Ovary (tissue), 7 donors: ENCODE measurements at regions not wholly inside any gene's neighbourhood (a gene's known extent, or its start where the extent isn't known, plus 50 kb on each side); places are given as distances from the start of the nearest gene placed in this dataset.
"Not testable (repeated sequence)": the region's sequence is repeated elsewhere in the genome, so short reads cannot be mapped to it uniquely, and the experiment has no call there.

Experiments
- DNase-seq, 5 donors: peaks; one replicate each; pipeline ENCODE4 v3.0.0-alpha.2; 2019 to 2020
- H3K27ac ChIP-seq, 2 donors: fragments of 200-600 bp; one replicate each; pipeline versions ENCODE4 v1.5.1 to v1.8.0; 2019 to 2022
- H3K27me3 ChIP-seq: fragments of 200-600 bp; one replicate; pipeline ENCODE4 v1.8.0; 2022
- H3K36me3 ChIP-seq: fragments of 200-600 bp; sonication (generic); one replicate; pipeline ENCODE4 v1.5.1; 2019
- H3K4me1 ChIP-seq: one replicate; pipeline ENCODE4 v1.8.1; 2013; ENCODE audit warnings: mild to moderate bottlenecking, moderate library complexity; ENCODE audit not compliant: insufficient read depth
- H3K4me3 ChIP-seq: fragments of 200-600 bp; sonication (generic); one replicate; pipeline ENCODE4 v1.5.1; 2017
- H3K9me3 ChIP-seq, 2 donors: fragments of 200-600 bp in 1 of 2; sonication (generic) in 1 of 2; one replicate each; pipeline versions ENCODE4 v1.5.1 to v1.8.1; 2013 to 2019; ENCODE audit warnings: mild to moderate bottlenecking in 1 of 2, moderate library complexity in 1 of 2
- CTCF ChIP-seq, 3 donors: fragments of 450-650 bp in 2 of 3; fragments of 200-600 bp in 1 of 3; IDR thresholded peaks; one replicate each; pipeline versions ENCODE4 v1.5.1 to v1.8.0; 2016 to 2022; ENCODE audit warnings: antibody characterized with exemption in 3 of 3, mild to moderate bottlenecking in 1 of 3
- EP300 ChIP-seq: sonication (generic); formaldehyde crosslinking; IDR thresholded peaks from one replicate; pipeline ENCODE4 v1.6.1; 2017; ENCODE audit warnings: antibody characterized with exemption
- POLR2A ChIP-seq: fragments of 450-650 bp; IDR thresholded peaks from one replicate; pipeline ENCODE4 v1.6.1; 2017; ENCODE audit warnings: antibody characterized with exemption, mild to moderate bottlenecking, moderate library complexity
- WGBS, 3 donors: extraction: QIAGEN DNeasy Blood & Tissue Kit in 1 of 3; methylation state at CpG; one replicate each; pipeline versions ENCODE4 v1.1.5 to v1.1.7; 2013 to 2017; 5-methylcytosine and 5-hydroxymethylcytosine counted together
- intact Hi-C, 4 donors: fragments of 100-400 bp; cut with DNase I; formaldehyde crosslinking; loops; one replicate each; pipeline versions ENCODE4 v1.11.0 to v1.15.1; 2022 to 2023
- donor health status: DM: no; HTN: no; CAD: no; lungs with moderate emphysema.
- donor health status: DM: no; HTN: no; CAD: no.
- donor health status: Bipolar disorder and iron deficiency.
- donor health status: DM: no; HTN: no; CAD: no.
- donor health status: DM: yes; HTN: yes; CAD: no.

GRCh38 chr6:84317463-84317862 is 90.0 kb upstream of the CEP162 start:
- H3K27ac ChIP-seq, result no peak overlapping the region
- intact Hi-C loops, result no loop called here
- no peaks in the 10 kb centered on the region for H3K9me3 ChIP-seq
- H3K4me1 ChIP-seq, result no peaks in the 10 kb centered on the region
- no peak for DNase-seq
- 73 to 83% (median 81%) methylated on average over 2 of the region's 2 CpGs for WGBS, 3 donors
- H3K4me3 ChIP-seq, result no peak overlapping the region
- TF ChIP-seq CTCF (IDR thresholded peaks at IDR 0.05), result no peak
- TF ChIP-seq EP300, result no peak
- no peak for TF ChIP-seq POLR2A
- no peaks in the 10 kb centered on the region for H3K27me3 ChIP-seq
- no peaks in the 10 kb centered on the region for H3K36me3 ChIP-seq

GRCh38 chr6:84314377-84314898 is 87.0 kb upstream of the CEP162 start:
- DNase-seq, result no peak
- no peaks in the 10 kb centered on the region for H3K36me3 ChIP-seq
- no peaks in the 10 kb centered on the region for H3K4me1 ChIP-seq
- TF ChIP-seq EP300 (no peak), POLR2A (no peak), CTCF (IDR thresholded peaks at IDR 0.05) (no peak)
- no peak overlapping the region for H3K4me3 ChIP-seq
- intact Hi-C loops, result no loop called here
- no peaks in the 10 kb centered on the region for H3K27me3 ChIP-seq
- H3K27ac ChIP-seq, result no peak overlapping the region
- WGBS, 3 donors, result 51 to 58% (median 54%) methylated on average over 1 of the region's 1 CpG
- H3K9me3 ChIP-seq, result no peaks in the 10 kb centered on the region

- TF ChIP-seq EP300 (no peak), CTCF (IDR thresholded peaks at IDR 0.05) (no peak), POLR2A (no peak)
- Histone ChIP-seq H3K36me3 (no peaks in the 10 kb centered on the region), H3K27ac (no peak overlapping the region), H3K4me3 (no peak overlapping the region), H3K27me3 (no peaks in the 10 kb centered on the region), H3K9me3 (no peaks in the 10 kb centered on the region), H3K4me1 (no peaks in the 10 kb centered on the region)
- WGBS, 3 donors, result 12 to 40% (median 19%) methylated on average over 2 of the region's 2 CpGs
- no peak for DNase-seq
- intact Hi-C loops, result no loop called here
These were observed 81.9 kb upstream of the CEP162 start for GRCh38 chr6:84309336-84309735.

GRCh38 chr6:84304881-84305280 is 77.4 kb upstream of the CEP162 start:
- H3K4me3 ChIP-seq, result no peak overlapping the region
- TF ChIP-seq CTCF (IDR thresholded peaks at IDR 0.05), result no peak
- TF ChIP-seq EP300, result no peak
- TF ChIP-seq POLR2A, result no peak
- no peaks in the 10 kb centered on the region for H3K4me1 ChIP-seq
- H3K36me3 ChIP-seq, result no peaks in the 10 kb centered on the region
- no peak for DNase-seq
- intact Hi-C loops, result no loop called here
- no peak overlapping the region for H3K27ac ChIP-seq
- H3K27me3 ChIP-seq, result no peaks in the 10 kb centered on the region
- 34 to 43% (median 38%) methylated on average over 3 of the region's 3 CpGs for WGBS, 3 donors
- no peaks in the 10 kb centered on the region for H3K9me3 ChIP-seq

- H3K9me3 ChIP-seq, H3K4me1 ChIP-seq, intact Hi-C loops, H3K4me3 ChIP-seq, DNase-seq, H3K27me3 ChIP-seq, H3K36me3 ChIP-seq, H3K27ac ChIP-seq: not testable (repeated sequence)
- WGBS, 3 donors, result 89 to 100% (median 92%) methylated on average over 1 of the region's 1 CpG
These were observed 63.6 kb upstream of the CEP162 start for GRCh38 chr6:84291033-84291432.
